ENCODE measurements at regions not wholly inside any gene's neighbourhood (a gene's known extent, or its start where the extent isn't known, plus 50 kb on each side); places are given as distances from the start of the nearest gene placed in this dataset.

GRCh38 chr11:80816454-80816847 lies 1375.6 kb upstream of the TENM4 start:
- no peaks in the 10 kb centered on the region for H3K27me3 ChIP-seq
- H3K36me3 ChIP-seq (replicated peaks in 1 of 2), result no peaks in the 10 kb centered on the region
- WGBS, 4 donors, result 64 to 82% (median 71%) methylated on average over 1 of the region's 1 CpG
- intact Hi-C loops (cut with DNase I), result no loop called here
- no peak overlapping the region for H3K4me3 ChIP-seq
- no peaks in the 10 kb centered on the region for H3K4me1 ChIP-seq (replicated peaks in 1 of 2)
- no peak for TF ChIP-seq CTCF (IDR thresholded peaks at IDR 0.05)
- TF ChIP-seq POLR2A (IDR thresholded peaks at IDR 0.05), result no peak
- H3K9me3 ChIP-seq (replicated peaks in 1 of 3), result no peaks in the 10 kb centered on the region
- no peak for DNase-seq
- no peak overlapping the region for H3K27ac ChIP-seq

- Histone ChIP-seq H3K4me1 (replicated peaks in 1 of 2) (no peaks in the 10 kb centered on the region), H3K4me3 (no peak overlapping the region), H3K9me3 (replicated peaks in 1 of 3) (no peaks in the 10 kb centered on the region), H3K27ac (no peak overlapping the region), H3K36me3 (replicated peaks in 1 of 2) (no peaks in the 10 kb centered on the region), H3K27me3 (no peaks in the 10 kb centered on the region)
- intact Hi-C loops (cut with DNase I), result no loop called here
- whole genome bisulfite sequencing, 4 donors, result 53 to 60% (median 54%) methylated on average over 3 of the region's 3 CpGs
- TF ChIP-seq CTCF (IDR thresholded peaks at IDR 0.05) (no peak), POLR2A (IDR thresholded peaks at IDR 0.05) (no peak)
- no peak for DNase-seq
Observed at GRCh38 chr11:80815752-80816453, 1375.1 kb upstream of the TENM4 start.

- 78 to 93% (median 88%) methylated on average over 1 of the region's 1 CpG for WGBS, 4 donors
- Histone ChIP-seq H3K4me3 (no peak overlapping the region), H3K4me1 (replicated peaks in 1 of 2) (no peaks in the 10 kb centered on the region), H3K9me3 (replicated peaks in 1 of 3) (no peaks in the 10 kb centered on the region), H3K27me3 (no peaks in the 10 kb centered on the region), H3K27ac (no peak overlapping the region), H3K36me3 (replicated peaks in 1 of 2) (no peaks in the 10 kb centered on the region)
- DNase-seq, result no peak
- TF ChIP-seq POLR2A (IDR thresholded peaks at IDR 0.05), result no peak
- no peak for TF ChIP-seq CTCF (IDR thresholded peaks at IDR 0.05)
- intact Hi-C loops (cut with DNase I), result no loop called here
Observed at GRCh38 chr11:80814813-80815212, 1374.0 kb upstream of the TENM4 start.

- WGBS, 4 donors, result 73 to 85% (median 81%) methylated on average over 4 of the region's 4 CpGs
Observed at GRCh38 chr11:80810695-80811094, 1369.9 kb upstream of the TENM4 start.

More at GRCh38 chr11:80810695-80811094, 1369.9 kb upstream of the TENM4 start:
- H3K4me1 ChIP-seq (replicated peaks in 1 of 2), result no peaks in the 10 kb centered on the region
- intact Hi-C loops (cut with DNase I), result no loop called here
- DNase-seq, result no peak
- H3K36me3 ChIP-seq (replicated peaks in 1 of 2), result no peaks in the 10 kb centered on the region
- TF ChIP-seq CTCF (IDR thresholded peaks at IDR 0.05) (no peak), POLR2A (IDR thresholded peaks at IDR 0.05) (no peak)
- H3K27ac ChIP-seq, result no peak overlapping the region
- H3K4me3 ChIP-seq, result no peak overlapping the region
- no peaks in the 10 kb centered on the region for H3K27me3 ChIP-seq
- H3K9me3 ChIP-seq (replicated peaks in 1 of 3), result no peaks in the 10 kb centered on the region

Measured in adrenal gland (tissue), 9 donors.